ENCODE measurements at regions not wholly inside any gene's neighbourhood (a gene's known extent, or its start where the extent isn't known, plus 50 kb on each side); places are given as distances from the start of the nearest gene placed in this dataset.

DNA sequence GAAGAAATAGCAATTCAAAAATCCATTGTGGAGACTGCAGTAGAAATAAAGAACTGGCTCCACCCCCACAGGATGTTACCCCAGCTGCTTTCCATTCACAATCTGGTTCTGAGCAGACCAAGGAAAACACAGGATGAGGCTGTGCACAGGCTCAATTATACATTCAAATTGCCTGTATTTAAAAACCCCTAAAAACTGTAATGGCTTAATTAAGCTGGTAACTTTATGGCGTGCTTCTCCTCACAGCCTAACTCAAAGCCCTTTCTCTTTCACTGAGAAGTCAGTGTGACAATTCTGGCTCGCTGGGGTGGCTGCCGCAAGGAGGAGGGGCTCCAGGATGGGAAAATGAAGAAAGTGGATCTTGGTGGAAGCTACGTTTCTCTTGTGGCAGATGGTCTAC lies 1191.1 kb downstream of the SORCS1 start:
- Mint-ChIP-seq H3K4me1 (peaks cover 48% of the 10 kb centered on the region), H3K4me3 (no peak overlapping the region; the same call in 1 of the 2 replicates), H3K9me3 (no peaks in the 10 kb centered on the region)

More for the DNA sequence above, 1191.1 kb downstream of the SORCS1 start:
- ChIA-PET POLR2A (interaction anchor here (0.6 kb wide), 1 partner anchor 21 kb away, joined by 3 read pairs; no protein-coding TSS in a partner anchor), CTCF (interaction anchor here (0.9 to 3.0 kb wide), 5 partner anchors 12 to 48 kb away, joined by 3 to 21 read pairs (median 4); no protein-coding TSS in a partner anchor)
- no peak for DNase-seq (ENCODE audit: low spot score)
- TF ChIP-seq, protein P1, sequence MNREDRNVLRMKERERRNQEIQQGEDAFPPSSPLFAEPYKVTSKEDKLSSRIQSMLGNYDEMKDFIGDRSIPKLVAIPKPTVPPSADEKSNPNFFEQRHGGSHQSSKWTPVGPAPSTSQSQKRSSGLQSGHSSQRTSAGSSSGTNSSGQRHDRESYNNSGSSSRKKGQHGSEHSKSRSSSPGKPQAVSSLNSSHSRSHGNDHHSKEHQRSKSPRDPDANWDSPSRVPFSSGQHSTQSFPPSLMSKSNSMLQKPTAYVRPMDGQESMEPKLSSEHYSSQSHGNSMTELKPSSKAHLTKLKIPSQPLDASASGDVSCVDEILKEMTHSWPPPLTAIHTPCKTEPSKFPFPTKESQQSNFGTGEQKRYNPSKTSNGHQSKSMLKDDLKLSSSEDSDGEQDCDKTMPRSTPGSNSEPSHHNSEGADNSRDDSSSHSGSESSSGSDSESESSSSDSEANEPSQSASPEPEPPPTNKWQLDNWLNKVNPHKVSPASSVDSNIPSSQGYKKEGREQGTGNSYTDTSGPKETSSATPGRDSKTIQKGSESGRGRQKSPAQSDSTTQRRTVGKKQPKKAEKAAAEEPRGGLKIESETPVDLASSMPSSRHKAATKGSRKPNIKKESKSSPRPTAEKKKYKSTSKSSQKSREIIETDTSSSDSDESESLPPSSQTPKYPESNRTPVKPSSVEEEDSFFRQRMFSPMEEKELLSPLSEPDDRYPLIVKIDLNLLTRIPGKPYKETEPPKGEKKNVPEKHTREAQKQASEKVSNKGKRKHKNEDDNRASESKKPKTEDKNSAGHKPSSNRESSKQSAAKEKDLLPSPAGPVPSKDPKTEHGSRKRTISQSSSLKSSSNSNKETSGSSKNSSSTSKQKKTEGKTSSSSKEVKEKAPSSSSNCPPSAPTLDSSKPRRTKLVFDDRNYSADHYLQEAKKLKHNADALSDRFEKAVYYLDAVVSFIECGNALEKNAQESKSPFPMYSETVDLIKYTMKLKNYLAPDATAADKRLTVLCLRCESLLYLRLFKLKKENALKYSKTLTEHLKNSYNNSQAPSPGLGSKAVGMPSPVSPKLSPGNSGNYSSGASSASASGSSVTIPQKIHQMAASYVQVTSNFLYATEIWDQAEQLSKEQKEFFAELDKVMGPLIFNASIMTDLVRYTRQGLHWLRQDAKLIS (CRISPR knock-in tag; IDR thresholded peaks at IDR 0.05; ENCODE audit: borderline replicate concordance): no peak
- TF ChIP-seq, protein P2, sequence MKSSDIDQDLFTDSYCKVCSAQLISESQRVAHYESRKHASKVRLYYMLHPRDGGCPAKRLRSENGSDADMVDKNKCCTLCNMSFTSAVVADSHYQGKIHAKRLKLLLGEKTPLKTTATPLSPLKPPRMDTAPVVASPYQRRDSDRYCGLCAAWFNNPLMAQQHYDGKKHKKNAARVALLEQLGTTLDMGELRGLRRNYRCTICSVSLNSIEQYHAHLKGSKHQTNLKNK (CRISPR knock-in tag; IDR thresholded peaks at IDR 0.05): no peak
- TF ChIP-seq TEAD1 (CRISPR knock-in tag; IDR thresholded peaks at IDR 0.05) (no peak), ZNF219 (CRISPR knock-in tag; IDR thresholded peaks at IDR 0.05; ENCODE audit: borderline replicate concordance) (no peak), ZNF317 (CRISPR knock-in tag; IDR thresholded peaks at IDR 0.05; ENCODE audit: borderline replicate concordance, low read depth) (no peak), CREB1 (CRISPR knock-in tag; IDR thresholded peaks at IDR 0.05) (no peak), SMAD3 (CRISPR knock-in tag; IDR thresholded peaks at IDR 0.05; ENCODE audit: borderline replicate concordance) (no peak), CBFB (CRISPR knock-in tag; IDR thresholded peaks at IDR 0.05; ENCODE audit: low read depth) (no peak)
- TF ChIP-seq, protein P3, sequence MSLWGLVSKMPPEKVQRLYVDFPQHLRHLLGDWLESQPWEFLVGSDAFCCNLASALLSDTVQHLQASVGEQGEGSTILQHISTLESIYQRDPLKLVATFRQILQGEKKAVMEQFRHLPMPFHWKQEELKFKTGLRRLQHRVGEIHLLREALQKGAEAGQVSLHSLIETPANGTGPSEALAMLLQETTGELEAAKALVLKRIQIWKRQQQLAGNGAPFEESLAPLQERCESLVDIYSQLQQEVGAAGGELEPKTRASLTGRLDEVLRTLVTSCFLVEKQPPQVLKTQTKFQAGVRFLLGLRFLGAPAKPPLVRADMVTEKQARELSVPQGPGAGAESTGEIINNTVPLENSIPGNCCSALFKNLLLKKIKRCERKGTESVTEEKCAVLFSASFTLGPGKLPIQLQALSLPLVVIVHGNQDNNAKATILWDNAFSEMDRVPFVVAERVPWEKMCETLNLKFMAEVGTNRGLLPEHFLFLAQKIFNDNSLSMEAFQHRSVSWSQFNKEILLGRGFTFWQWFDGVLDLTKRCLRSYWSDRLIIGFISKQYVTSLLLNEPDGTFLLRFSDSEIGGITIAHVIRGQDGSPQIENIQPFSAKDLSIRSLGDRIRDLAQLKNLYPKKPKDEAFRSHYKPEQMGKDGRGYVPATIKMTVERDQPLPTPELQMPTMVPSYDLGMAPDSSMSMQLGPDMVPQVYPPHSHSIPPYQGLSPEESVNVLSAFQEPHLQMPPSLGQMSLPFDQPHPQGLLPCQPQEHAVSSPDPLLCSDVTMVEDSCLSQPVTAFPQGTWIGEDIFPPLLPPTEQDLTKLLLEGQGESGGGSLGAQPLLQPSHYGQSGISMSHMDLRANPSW (CRISPR knock-in tag; conservative IDR thresholded peaks at IDR 0.05; ENCODE audit: low read depth): no peak
- TF ChIP-seq, protein P4, sequence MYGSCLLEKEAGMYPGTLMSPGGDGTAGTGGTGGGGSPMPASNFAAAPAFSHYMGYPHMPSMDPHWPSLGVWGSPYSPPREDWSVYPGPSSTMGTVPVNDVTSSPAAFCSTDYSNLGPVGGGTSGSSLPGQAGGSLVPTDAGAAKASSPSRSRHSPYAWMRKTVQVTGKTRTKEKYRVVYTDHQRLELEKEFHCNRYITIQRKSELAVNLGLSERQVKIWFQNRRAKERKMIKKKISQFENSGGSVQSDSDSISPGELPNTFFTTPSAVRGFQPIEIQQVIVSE (CRISPR knock-in tag; IDR thresholded peaks at IDR 0.05; ENCODE audit: borderline replicate concordance): no peak
- TF ChIP-seq, protein P5, sequence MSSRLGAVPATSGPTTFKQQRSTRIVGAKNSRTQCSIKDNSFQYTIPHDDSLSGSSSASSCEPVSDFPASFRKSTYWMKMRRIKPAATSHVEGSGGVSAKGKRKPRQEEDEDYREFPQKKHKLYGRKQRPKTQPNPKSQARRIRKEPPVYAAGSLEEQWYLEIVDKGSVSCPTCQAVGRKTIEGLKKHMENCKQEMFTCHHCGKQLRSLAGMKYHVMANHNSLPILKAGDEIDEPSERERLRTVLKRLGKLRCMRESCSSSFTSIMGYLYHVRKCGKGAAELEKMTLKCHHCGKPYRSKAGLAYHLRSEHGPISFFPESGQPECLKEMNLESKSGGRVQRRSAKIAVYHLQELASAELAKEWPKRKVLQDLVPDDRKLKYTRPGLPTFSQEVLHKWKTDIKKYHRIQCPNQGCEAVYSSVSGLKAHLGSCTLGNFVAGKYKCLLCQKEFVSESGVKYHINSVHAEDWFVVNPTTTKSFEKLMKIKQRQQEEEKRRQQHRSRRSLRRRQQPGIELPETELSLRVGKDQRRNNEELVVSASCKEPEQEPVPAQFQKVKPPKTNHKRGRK (CRISPR knock-in tag; IDR thresholded peaks at IDR 0.05; ENCODE audit: borderline replicate concordance): no peak
- TF ChIP-seq, protein P6, sequence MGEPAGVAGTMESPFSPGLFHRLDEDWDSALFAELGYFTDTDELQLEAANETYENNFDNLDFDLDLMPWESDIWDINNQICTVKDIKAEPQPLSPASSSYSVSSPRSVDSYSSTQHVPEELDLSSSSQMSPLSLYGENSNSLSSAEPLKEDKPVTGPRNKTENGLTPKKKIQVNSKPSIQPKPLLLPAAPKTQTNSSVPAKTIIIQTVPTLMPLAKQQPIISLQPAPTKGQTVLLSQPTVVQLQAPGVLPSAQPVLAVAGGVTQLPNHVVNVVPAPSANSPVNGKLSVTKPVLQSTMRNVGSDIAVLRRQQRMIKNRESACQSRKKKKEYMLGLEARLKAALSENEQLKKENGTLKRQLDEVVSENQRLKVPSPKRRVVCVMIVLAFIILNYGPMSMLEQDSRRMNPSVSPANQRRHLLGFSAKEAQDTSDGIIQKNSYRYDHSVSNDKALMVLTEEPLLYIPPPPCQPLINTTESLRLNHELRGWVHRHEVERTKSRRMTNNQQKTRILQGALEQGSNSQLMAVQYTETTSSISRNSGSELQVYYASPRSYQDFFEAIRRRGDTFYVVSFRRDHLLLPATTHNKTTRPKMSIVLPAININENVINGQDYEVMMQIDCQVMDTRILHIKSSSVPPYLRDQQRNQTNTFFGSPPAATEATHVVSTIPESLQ (CRISPR knock-in tag; IDR thresholded peaks at IDR 0.05): no peak
- H3K36me3 Mint-ChIP-seq: no peaks in the 10 kb centered on the region
- no peaks in the 10 kb centered on the region for H3K27me3 Mint-ChIP-seq (ENCODE audit: low read depth)
- peak; percentile 75 for ATAC-seq
- 0 out of 2 replicates have a peak overlapping the region, but pooled peaks have one; percentile 39 for H3K27ac Mint-ChIP-seq
